HEK293 (cell line): ENCODE measurements at regions not wholly inside any gene's neighbourhood (a gene's known extent, or its start where the extent isn't known, plus 50 kb on each side); places are given as distances from the start of the nearest gene placed in this dataset.

Source experiments
- CTCF ChIA-PET: fragments of 350-600 bp; formaldehyde crosslinking; extraction: SDS; loops from one replicate; lab custom pipeline; 2021; ENCODE audit warnings: antibody characterized with exemption; lab: Yijun Ruan, JAX
- POLR2A ChIA-PET: fragments of 300-600 bp; formaldehyde crosslinking; extraction: SDS; loops from one replicate; lab custom pipeline; 2020; ENCODE audit warnings: antibody characterized with exemption, inconsistent platforms; lab: Yijun Ruan, JAX
- H3K27ac ChIP-seq: fragments of 200-500 bp; sonication (Bioruptor generic); 2 replicates; pipeline ENCODE4 v1.5.1; 2014; ENCODE audit warnings: low read depth, low read length, control low read depth, inconsistent platforms; ENCODE audit errors: extremely low read depth
- H3K36me3 ChIP-seq, 2 experiments: fragments of 200-500 bp in 1 of 2; sonication (Bioruptor generic) in 1 of 2; 1 replicate in 1 of 2; 2 replicates in 1 of 2; pipeline ENCODE4 v1.5.1; 2014 to 2017; ENCODE audit warnings: inconsistent platforms in 2 of 2, low read length in 2 of 2; ENCODE audit not compliant: control insufficient read depth in 2 of 2, insufficient read depth in 1 of 2
- H3K4me1 ChIP-seq: fragments of 200-500 bp; sonication (Bioruptor generic); 2 replicates; pipeline ENCODE4 v1.5.1; 2014; ENCODE audit warnings: mild to moderate bottlenecking, low read length, inconsistent platforms; ENCODE audit not compliant: control insufficient read depth, insufficient read depth
- H3K4me3 ChIP-seq: 2 replicates; pipeline ENCODE4 v1.5.1; 2011; ENCODE audit warnings: low read depth, mild to moderate bottlenecking, control low read depth, low read length, moderate library complexity
- H3K9me3 ChIP-seq: fragments of 200-500 bp; sonication (Bioruptor generic); 2 replicates; pipeline ENCODE4 v1.5.1; 2014; ENCODE audit warnings: low read depth, low read length, inconsistent platforms; ENCODE audit not compliant: control insufficient read depth, insufficient read depth
- ELK4 ChIP-seq: IDR thresholded peaks from 2 replicates; pipeline ENCODE4 v1.6.1; 2011; ENCODE audit warnings: mild to moderate bottlenecking, low read depth, low read length, borderline replicate concordance
- HOXA7 ChIP-seq: sonication (generic); formaldehyde crosslinking; IDR thresholded peaks from 2 replicates; pipeline ENCODE4 v1.8.1; 2022; ENCODE audit warnings: missing genetic modification reagents, borderline replicate concordance
- SCRT1 ChIP-seq: fragments of 450-650 bp; formaldehyde crosslinking; IDR thresholded peaks from 2 replicates; pipeline ENCODE4 v1.5.1; 2016; ENCODE audit warnings: missing biosample characterization, missing genetic modification characterization, borderline replicate concordance
- SP7 ChIP-seq: fragments of 450-650 bp; formaldehyde crosslinking; IDR thresholded peaks from 2 replicates; pipeline ENCODE4 v1.5.1; 2016; ENCODE audit warnings: missing biosample characterization, missing genetic modification characterization
- ZBTB44 ChIP-seq: fragments of 450-650 bp; IDR thresholded peaks from 2 replicates; pipeline ENCODE4 v1.5.1; 2018; ENCODE audit warnings: missing biosample characterization, mild to moderate bottlenecking, missing genetic modification characterization
- ZFHX2 ChIP-seq: fragments of 450-650 bp; formaldehyde crosslinking; conservative IDR thresholded peaks from 2 replicates; pipeline ENCODE4 v1.5.1; 2016; ENCODE audit warnings: missing biosample characterization, missing genetic modification characterization
- ZFP3 ChIP-seq: fragments of 450-650 bp; formaldehyde crosslinking; IDR thresholded peaks from 2 replicates; pipeline ENCODE4 v1.5.1; 2016; ENCODE audit warnings: low read depth, missing biosample characterization, missing genetic modification characterization
- ZNF112 ChIP-seq: fragments of 450-650 bp; formaldehyde crosslinking; IDR thresholded peaks from 2 replicates; pipeline ENCODE4 v1.5.0; 2017; ENCODE audit warnings: missing biosample characterization, missing genetic modification characterization
- ZNF121 ChIP-seq: fragments of 450-650 bp; formaldehyde crosslinking; IDR thresholded peaks from 2 replicates; pipeline ENCODE4 v1.5.1; 2016; ENCODE audit warnings: missing biosample characterization, missing genetic modification characterization
- ZNF174 ChIP-seq: fragments of 450-650 bp; formaldehyde crosslinking; IDR thresholded peaks from 2 replicates; pipeline ENCODE4 v1.5.0; 2017; ENCODE audit warnings: missing biosample characterization, mild to moderate bottlenecking, missing genetic modification characterization
- ZNF2 ChIP-seq: fragments of 450-650 bp; formaldehyde crosslinking; IDR thresholded peaks from 2 replicates; pipeline ENCODE4 v1.5.1; 2016; ENCODE audit warnings: missing biosample characterization, missing genetic modification characterization
- ZNF324 ChIP-seq: fragments of 450-650 bp; formaldehyde crosslinking; IDR thresholded peaks from 2 replicates; pipeline ENCODE4 v1.5.1; 2016; ENCODE audit warnings: missing biosample characterization, missing genetic modification characterization
- ZNF341 ChIP-seq: fragments of 450-650 bp; formaldehyde crosslinking; IDR thresholded peaks from 2 replicates; pipeline ENCODE4; 2016; ENCODE audit warnings: low read depth, missing biosample characterization, missing genetic modification characterization
- ZNF423 ChIP-seq: fragments of 450-650 bp; formaldehyde crosslinking; IDR thresholded peaks from 2 replicates; pipeline ENCODE4 v1.5.1; 2016; ENCODE audit warnings: missing biosample characterization, missing genetic modification characterization
- ZNF514 ChIP-seq: fragments of 450-650 bp; formaldehyde crosslinking; IDR thresholded peaks from 2 replicates; pipeline ENCODE4 v1.5.1; 2016; ENCODE audit warnings: missing biosample characterization, missing genetic modification characterization
- ZNF596 ChIP-seq: fragments of 450-650 bp; IDR thresholded peaks from 2 replicates; pipeline ENCODE4 v1.5.0; 2018; ENCODE audit warnings: missing biosample characterization, mild to moderate bottlenecking, missing genetic modification characterization, moderate library complexity
- ZNF626 ChIP-seq: fragments of 450-650 bp; sonication (Bioruptor Pico); formaldehyde crosslinking; IDR thresholded peaks from 2 replicates; pipeline ENCODE4 v1.5.1; 2018; ENCODE audit warnings: missing biosample characterization, missing genetic modification characterization, inconsistent platforms
- ZNF785 ChIP-seq: fragments of 450-650 bp; formaldehyde crosslinking; IDR thresholded peaks from 2 replicates; pipeline ENCODE4 v1.5.1; 2016; ENCODE audit warnings: missing biosample characterization, missing genetic modification characterization
- ZNF830 ChIP-seq: fragments of 450-650 bp; IDR thresholded peaks from 2 replicates; pipeline ENCODE4 v1.5.0; 2018; ENCODE audit warnings: missing biosample characterization, missing genetic modification characterization, low read depth, mild to moderate bottlenecking, moderate library complexity
- TF ChIP-seq, protein P1 (sequence below): fragments of 450-650 bp; formaldehyde crosslinking; IDR thresholded peaks from 2 replicates; pipeline ENCODE4 v1.5.1; 2016; ENCODE audit warnings: missing biosample characterization, missing genetic modification characterization

DNA sequence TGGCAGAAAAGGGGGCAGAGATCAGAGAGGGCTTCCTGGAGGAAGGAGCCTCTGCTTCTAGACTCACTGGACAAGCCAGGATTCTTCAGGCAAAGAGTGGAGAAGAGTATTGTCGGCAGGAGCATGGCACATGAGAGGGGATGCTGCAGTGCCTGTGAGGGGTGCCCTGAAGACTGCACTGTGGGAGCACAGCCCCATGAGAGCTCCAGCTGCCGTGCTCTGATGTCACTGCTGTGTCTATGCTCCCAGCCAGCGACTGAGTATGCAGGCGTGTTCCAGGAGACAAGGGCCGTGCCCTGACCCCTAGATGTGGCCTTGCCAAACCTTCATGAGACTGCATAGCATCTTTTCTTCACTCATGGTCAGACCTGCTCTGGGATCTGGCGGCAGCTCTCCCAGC lies 339.1 kb downstream of the RPS24 start:
- CTCF ChIA-PET, result no interaction called here

GRCh38 chr10:78374331-78375028 lies 340.8 kb downstream of the RPS24 start:
- H3K4me3 ChIP-seq, result no peak overlapping the region
- ChIA-PET CTCF (no interaction called here), POLR2A (no interaction called here)
- no peaks in the 10 kb centered on the region; the same call in 1 of the 2 replicates for H3K4me1 ChIP-seq
- no peak for TF ChIP-seq HOXA7 (CRISPR knock-in tag)
- TF ChIP-seq ZNF341 (tag by site-specific recombination), result peak; percentile 56
- TF ChIP-seq, all 188 proteins: peak for 1
- no peaks in the 10 kb centered on the region for H3K9me3 ChIP-seq
- H3K27ac ChIP-seq, result no peak overlapping the region
- H3K36me3 ChIP-seq, result no peaks in the 10 kb centered on the region

More for the DNA sequence above, 339.1 kb downstream of the RPS24 start:
- H3K4me3 ChIP-seq, result no peak overlapping the region
- H3K36me3 ChIP-seq, result no peaks in the 10 kb centered on the region
- no peaks in the 10 kb centered on the region for H3K9me3 ChIP-seq
- H3K4me1 ChIP-seq, result no peaks in the 10 kb centered on the region; the same call in 1 of the 2 replicates
- H3K27ac ChIP-seq, result no peak overlapping the region
- TF ChIP-seq, protein P1, sequence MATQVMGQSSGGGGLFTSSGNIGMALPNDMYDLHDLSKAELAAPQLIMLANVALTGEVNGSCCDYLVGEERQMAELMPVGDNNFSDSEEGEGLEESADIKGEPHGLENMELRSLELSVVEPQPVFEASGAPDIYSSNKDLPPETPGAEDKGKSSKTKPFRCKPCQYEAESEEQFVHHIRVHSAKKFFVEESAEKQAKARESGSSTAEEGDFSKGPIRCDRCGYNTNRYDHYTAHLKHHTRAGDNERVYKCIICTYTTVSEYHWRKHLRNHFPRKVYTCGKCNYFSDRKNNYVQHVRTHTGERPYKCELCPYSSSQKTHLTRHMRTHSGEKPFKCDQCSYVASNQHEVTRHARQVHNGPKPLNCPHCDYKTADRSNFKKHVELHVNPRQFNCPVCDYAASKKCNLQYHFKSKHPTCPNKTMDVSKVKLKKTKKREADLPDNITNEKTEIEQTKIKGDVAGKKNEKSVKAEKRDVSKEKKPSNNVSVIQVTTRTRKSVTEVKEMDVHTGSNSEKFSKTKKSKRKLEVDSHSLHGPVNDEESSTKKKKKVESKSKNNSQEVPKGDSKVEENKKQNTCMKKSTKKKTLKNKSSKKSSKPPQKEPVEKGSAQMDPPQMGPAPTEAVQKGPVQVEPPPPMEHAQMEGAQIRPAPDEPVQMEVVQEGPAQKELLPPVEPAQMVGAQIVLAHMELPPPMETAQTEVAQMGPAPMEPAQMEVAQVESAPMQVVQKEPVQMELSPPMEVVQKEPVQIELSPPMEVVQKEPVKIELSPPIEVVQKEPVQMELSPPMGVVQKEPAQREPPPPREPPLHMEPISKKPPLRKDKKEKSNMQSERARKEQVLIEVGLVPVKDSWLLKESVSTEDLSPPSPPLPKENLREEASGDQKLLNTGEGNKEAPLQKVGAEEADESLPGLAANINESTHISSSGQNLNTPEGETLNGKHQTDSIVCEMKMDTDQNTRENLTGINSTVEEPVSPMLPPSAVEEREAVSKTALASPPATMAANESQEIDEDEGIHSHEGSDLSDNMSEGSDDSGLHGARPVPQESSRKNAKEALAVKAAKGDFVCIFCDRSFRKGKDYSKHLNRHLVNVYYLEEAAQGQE (tag by site-specific recombination), result no peak
- TF ChIP-seq ZNF514, result no peak
- TF ChIP-seq ELK4, result no peak
- no peak for TF ChIP-seq ZNF626 (tag by site-specific recombination)
- no peak for TF ChIP-seq ZNF174 (tag by site-specific recombination)
- no peak for TF ChIP-seq ZNF2
- no peak for TF ChIP-seq SCRT1
- no peak for TF ChIP-seq ZNF785 (tag by site-specific recombination)
- no peak for TF ChIP-seq ZFP3 (tag by site-specific recombination)
- no peak for TF ChIP-seq ZNF830
- TF ChIP-seq SP7 (tag by site-specific recombination), result no peak
- TF ChIP-seq ZNF121, result no peak
- no peak for TF ChIP-seq ZFHX2 (tag by site-specific recombination)
- no peak for TF ChIP-seq ZNF423 (tag by site-specific recombination)
- no peak for TF ChIP-seq ZNF596 (tag by site-specific recombination)
- TF ChIP-seq ZNF324 (tag by site-specific recombination), result no peak
- TF ChIP-seq ZNF112 (tag by site-specific recombination), result no peak
- no peak for TF ChIP-seq ZBTB44 (tag by site-specific recombination)
- TF ChIP-seq, all 188 proteins: peak for 0
- POLR2A ChIA-PET, result no interaction called here
